ENCODE measurements at regions not wholly inside any gene's neighbourhood (a gene's known extent, or its start where the extent isn't known, plus 50 kb on each side); places are given as distances from the start of the nearest gene placed in this dataset.

GRCh38 chr9:19720377-19720776 is 68.5 kb downstream of the SLC24A2 start:
- no peak for TF ChIP-seq POLR2A (IDR thresholded peaks at IDR 0.05)
- no peak for TF ChIP-seq POLR2AphosphoS5 (IDR thresholded peaks at IDR 0.05)

Measured in prostate gland (tissue), 1 donor.